Stimulated activated CD4-positive, alpha-beta T cell treated with anti-CD3 and anti-CD28 coated beads, Interleukin-12 subunit alpha, Interleukin-12 subunit beta, amount 100 ng/mL, for 24 hours (primary cell): ENCODE measurements at regions not wholly inside any gene's neighbourhood (a gene's known extent, or its start where the extent isn't known, plus 50 kb on each side); places are given as distances from the start of the nearest gene placed in this dataset.
"Not testable (repeated sequence)": the region's sequence is repeated elsewhere in the genome, so short reads cannot be mapped to it uniquely, and the experiment has no call there.

Experiments
- DNase-seq, 2 experiments: peaks; one replicate each; pipeline ENCODE4 v3.0.0-alpha.2; 2020; ENCODE audit warnings: low read depth in 2 of 2

GRCh38 chr4:126976850-126977632 lies 655.7 kb upstream of the INTU start:
- DNase-seq = no peak

- DNase-seq = no peak
Observed at GRCh38 chr4:126986005-126986404, 646.8 kb upstream of the INTU start.

GRCh38 chr4:126986828-126987227 lies 645.9 kb upstream of the INTU start:
- DNase-seq = no peak

GRCh38 chr4:126991965-126992364 lies 640.8 kb upstream of the INTU start:
- DNase-seq = no peak

- DNase-seq = no peak
Observed at GRCh38 chr4:126992910-126993309, 639.8 kb upstream of the INTU start.

- DNase-seq = no peak
Observed at GRCh38 chr4:126993351-126993750, 639.4 kb upstream of the INTU start.

GRCh38 chr4:126995235-126995634 lies 637.5 kb upstream of the INTU start:
- no peak for DNase-seq

GRCh38 chr4:127000110-127000509 lies 632.6 kb upstream of the INTU start:
- no peak for DNase-seq

- no peak for DNase-seq
Observed at GRCh38 chr4:127000846-127001245, 631.9 kb upstream of the INTU start.

- no peak for DNase-seq
Observed at GRCh38 chr4:127001933-127002332, 630.8 kb upstream of the INTU start.

GRCh38 chr4:127006446-127006877 lies 626.3 kb upstream of the INTU start:
- DNase-seq = no peak

- no peak for DNase-seq
Observed at GRCh38 chr4:127007305-127007704, 625.5 kb upstream of the INTU start.

GRCh38 chr4:127012549-127012948 lies 620.2 kb upstream of the INTU start:
- no peak for DNase-seq

GRCh38 chr4:127015667-127016117 lies 617.1 kb upstream of the INTU start:
- no peak for DNase-seq

- DNase-seq = no peak
Observed at GRCh38 chr4:127018381-127018780, 614.4 kb upstream of the INTU start.

GRCh38 chr4:127020831-127021230 lies 611.9 kb upstream of the INTU start:
- DNase-seq = not testable (repeated sequence)

- no peak for DNase-seq
Observed at GRCh38 chr4:127036296-127036695, 596.5 kb upstream of the INTU start.

GRCh38 chr4:127045861-127046260 lies 586.9 kb upstream of the INTU start:
- no peak for DNase-seq

- no peak for DNase-seq
Observed at GRCh38 chr4:127047930-127048329, 584.8 kb upstream of the INTU start.

- DNase-seq = no peak
Observed at GRCh38 chr4:127048376-127049044, 584.2 kb upstream of the INTU start.

GRCh38 chr4:127049526-127049925 lies 583.2 kb upstream of the INTU start:
- no peak for DNase-seq

GRCh38 chr4:127052742-127053141 lies 580.0 kb upstream of the INTU start:
- no peak for DNase-seq

GRCh38 chr4:127055357-127055756 lies 577.4 kb upstream of the INTU start:
- DNase-seq = no peak
